GM12874 (cell line): ENCODE measurements at regions not wholly inside any gene's neighbourhood (a gene's known extent, or its start where the extent isn't known, plus 50 kb on each side); places are given as distances from the start of the nearest gene placed in this dataset.

ENCODE experiments used
- CTCF ChIP-seq: IDR thresholded peaks from 2 replicates; pipeline ENCODE4 v1.5.1; 2011; ENCODE audit warnings: low read depth, mild to moderate bottlenecking, control low read depth, low read length, moderate library complexity; ENCODE audit not compliant: insufficient read depth

GRCh38 chr12:98418357-98419075 is 96.9 kb upstream of the TMPO start:
- no peak for TF ChIP-seq CTCF

- no peak for TF ChIP-seq CTCF
Observed at GRCh38 chr12:98419081-98419794, 96.2 kb upstream of the TMPO start.

GRCh38 chr12:98419795-98420404 is 95.5 kb upstream of the TMPO start:
- TF ChIP-seq CTCF = no peak

- TF ChIP-seq CTCF = no peak
Observed at GRCh38 chr12:98420461-98420860, 94.9 kb upstream of the TMPO start.

GRCh38 chr12:98421316-98421715 is 94.1 kb upstream of the TMPO start:
- no peak for TF ChIP-seq CTCF

GRCh38 chr12:98422359-98422758 is 93.0 kb upstream of the TMPO start:
- TF ChIP-seq CTCF = no peak

- no peak for TF ChIP-seq CTCF
Observed at GRCh38 chr12:98422812-98423211, 92.6 kb upstream of the TMPO start.
